Gastroesophageal sphincter (tissue), 4 donors: ENCODE measurements at regions not wholly inside any gene's neighbourhood (a gene's known extent, or its start where the extent isn't known, plus 50 kb on each side); places are given as distances from the start of the nearest gene placed in this dataset.
"Not testable (repeated sequence)": the region's sequence is repeated elsewhere in the genome, so short reads cannot be mapped to it uniquely, and the experiment has no call there.

Source experiments
- ATAC-seq: fragments of 150-250 bp; one replicate; pipeline ENCODE4 v1.9.1; 2016; ENCODE audit warnings: mild to moderate bottlenecking, moderate library complexity
- H3K27ac ChIP-seq, 4 donors: fragments of 200-600 bp; sonication (generic) in 3 of 4; 1 replicate in 3 of 4; 2 replicates in 1 of 4; pipeline ENCODE4 v1.5.1; 2016 to 2019
- H3K27me3 ChIP-seq: fragments of 200-600 bp; sonication (generic); one replicate; pipeline ENCODE4 v1.5.1; 2019
- H3K36me3 ChIP-seq, 2 donors: fragments of 200-600 bp; sonication (generic); one replicate each; pipeline ENCODE4 v1.5.1; 2019; ENCODE audit warnings: control low read depth in 1 of 2
- H3K4me1 ChIP-seq, 3 donors: fragments of 200-600 bp; sonication (generic); 1 replicate in 2 of 3; 2 replicates in 1 of 3; pipeline ENCODE4 v1.5.1; 2016 to 2019; ENCODE audit warnings: control low read depth in 2 of 3
- H3K4me3 ChIP-seq, 2 donors: fragments of 200-600 bp; sonication (generic); one replicate each; pipeline ENCODE4 v1.5.1; 2019; ENCODE audit warnings: mild to moderate bottlenecking in 1 of 2, moderate library complexity in 1 of 2
- H3K9me3 ChIP-seq, 3 donors: fragments of 200-600 bp; sonication (generic); one replicate each; pipeline ENCODE4 v1.5.1; 2017 to 2019; ENCODE audit warnings: control low read depth in 2 of 3
- CTCF ChIP-seq, 4 experiments: fragments of 200-600 bp in 2 of 4; fragments of 450-650 bp in 2 of 4; sonication (generic) in 1 of 4; IDR thresholded peaks; one replicate each; pipeline ENCODE4 v1.5.1; 2017 to 2019; ENCODE audit warnings: antibody characterized with exemption in 4 of 4, mild to moderate bottlenecking in 2 of 4, moderate library complexity in 2 of 4
- EP300 ChIP-seq: sonication (generic); formaldehyde crosslinking; IDR thresholded peaks from one replicate; pipeline ENCODE4 v1.6.1; 2017; ENCODE audit warnings: antibody characterized with exemption, mild to moderate bottlenecking
- POLR2A ChIP-seq, 2 donors: fragments of 450-650 bp; IDR thresholded peaks; one replicate each; pipeline ENCODE4 v1.6.1; 2017; ENCODE audit warnings: antibody characterized with exemption in 2 of 2, mild to moderate bottlenecking in 2 of 2, moderate library complexity in 1 of 2
- POLR2AphosphoS5 ChIP-seq: sonication (generic); formaldehyde crosslinking; IDR thresholded peaks from one replicate; pipeline ENCODE4 v1.6.1; 2017; ENCODE audit warnings: antibody characterized with exemption
- WGBS, 2 donors: methylation state at CpG; one replicate each; pipeline ENCODE4 v1.1.5; 2018; ENCODE audit warnings: low coverage in 1 of 2; 5-methylcytosine and 5-hydroxymethylcytosine counted together

GRCh38 chr6:114936080-114936479 lies 593.3 kb upstream of the HS3ST5 start:
- no peak for TF ChIP-seq EP300
- TF ChIP-seq POLR2A (IDR thresholded peaks at IDR 0.05), result no peak
- TF ChIP-seq POLR2AphosphoS5, result no peak
- TF ChIP-seq CTCF (IDR thresholded peaks at IDR 0.05), result no peak
- no peaks in the 10 kb centered on the region for H3K36me3 ChIP-seq
- no peak overlapping the region for H3K4me3 ChIP-seq
- no peaks in the 10 kb centered on the region for H3K27me3 ChIP-seq
- no peaks in the 10 kb centered on the region for H3K9me3 ChIP-seq
- H3K4me1 ChIP-seq, result no peaks in the 10 kb centered on the region
- WGBS, 2 donors, result 64 to 75% methylated on average over 1 of the region's 1 CpG
- no peak overlapping the region for H3K27ac ChIP-seq
- ATAC-seq, result no peak

DNA sequence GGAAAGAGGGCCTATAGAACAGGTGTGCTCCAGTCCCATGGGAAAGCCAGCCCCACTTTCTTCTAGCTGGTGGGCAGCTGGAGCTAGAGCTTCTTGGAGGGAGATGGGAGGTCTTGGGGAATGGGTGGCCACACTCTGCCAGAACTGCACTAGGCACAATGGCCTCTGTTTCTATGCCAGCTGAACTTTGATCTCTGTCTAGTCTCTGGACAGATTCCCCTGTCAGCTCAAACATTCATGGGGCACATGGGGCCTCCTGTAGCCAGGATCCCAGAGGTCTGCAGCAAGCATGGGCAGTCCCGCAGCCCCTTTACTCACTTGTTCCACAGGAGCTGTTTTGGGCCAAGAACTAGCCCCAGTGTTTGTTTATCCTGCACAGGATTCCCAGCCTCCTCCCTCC lies 591.3 kb upstream of the HS3ST5 start:
- Histone ChIP-seq H3K4me3 (no peak overlapping the region), H3K27me3 (no peaks in the 10 kb centered on the region), H3K9me3 (peaks cover 0 to 2% (median 0%) of the 10 kb centered on the region in 3 donors), H3K4me1 (no peaks in the 10 kb centered on the region), H3K36me3 (no peaks in the 10 kb centered on the region), H3K27ac (no peak overlapping the region)
- no peak for ATAC-seq
- TF ChIP-seq CTCF (IDR thresholded peaks at IDR 0.05), result no peak
- no peak for TF ChIP-seq POLR2A (IDR thresholded peaks at IDR 0.05)
- no peak for TF ChIP-seq EP300
- TF ChIP-seq POLR2AphosphoS5, result no peak
- WGBS, 2 donors, result 71% methylated on average over 1 of the region's 1 CpG; no CpG with 5 or more reads in 1 of the 2 donors

DNA sequence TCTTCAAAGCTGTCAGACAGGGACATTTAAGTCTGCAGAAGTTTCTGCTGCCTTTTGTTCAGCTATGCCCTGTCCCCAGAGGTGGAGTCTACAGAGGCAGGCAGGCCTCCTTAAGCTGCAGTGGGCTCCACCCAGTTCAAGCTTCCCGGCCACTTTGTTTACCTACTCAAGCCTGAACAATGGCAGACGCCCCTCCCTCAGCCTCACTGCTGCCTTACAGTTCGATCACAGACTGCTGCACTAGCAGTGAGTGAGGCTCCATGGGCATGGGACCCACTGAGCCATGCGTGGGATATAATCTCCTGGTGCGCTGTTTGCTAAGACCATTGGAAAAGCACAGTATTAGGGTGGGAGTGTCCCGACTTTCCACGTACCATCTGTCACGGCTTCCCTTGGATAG lies 585.9 kb upstream of the HS3ST5 start:
- not testable (repeated sequence) for H3K36me3 ChIP-seq, H3K4me1 ChIP-seq, H3K9me3 ChIP-seq, H3K4me3 ChIP-seq, H3K27ac ChIP-seq, H3K27me3 ChIP-seq, ATAC-seq
- WGBS, 2 donors, result 100% methylated on average over 1 of the region's 8 CpGs; no CpG with 5 or more reads in 1 of the 2 donors

DNA sequence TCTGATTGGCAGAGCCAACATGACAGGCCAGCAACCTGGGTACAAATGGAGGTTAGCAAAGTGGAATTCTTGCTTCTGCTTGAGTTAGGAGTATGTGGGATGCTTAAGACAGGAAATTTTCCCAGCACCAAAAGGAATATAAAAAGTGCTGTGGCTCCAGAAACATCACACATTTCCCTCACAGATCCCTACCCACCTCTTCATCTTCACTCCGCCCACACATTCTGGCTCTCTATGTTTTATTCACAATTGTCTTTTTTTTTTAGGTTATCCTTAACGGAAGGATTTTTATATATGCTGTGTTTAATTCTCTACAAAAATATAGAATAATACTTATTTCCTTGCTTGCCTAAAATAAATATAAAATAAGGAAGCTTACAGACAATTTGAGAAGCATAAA lies 563.3 kb upstream of the HS3ST5 start:
- no peaks in the 10 kb centered on the region for H3K4me1 ChIP-seq
- H3K27me3 ChIP-seq, result no peaks in the 10 kb centered on the region
- no peak overlapping the region for H3K27ac ChIP-seq
- H3K4me3 ChIP-seq, result no peak overlapping the region
- no peaks in the 10 kb centered on the region for H3K36me3 ChIP-seq
- no peaks in the 10 kb centered on the region for H3K9me3 ChIP-seq
- no peak for TF ChIP-seq POLR2AphosphoS5
- no peak for TF ChIP-seq CTCF (IDR thresholded peaks at IDR 0.05)
- no peak for TF ChIP-seq POLR2A (IDR thresholded peaks at IDR 0.05)
- TF ChIP-seq EP300, result no peak
- WGBS, 2 donors, result 66 to 90% methylated on average over 2 of the region's 2 CpGs
- ATAC-seq, result no peak

GRCh38 chr6:114897536-114897935 lies 554.7 kb upstream of the HS3ST5 start:
- Histone ChIP-seq H3K9me3 (peaks cover 0 to 5% (median 0%) of the 10 kb centered on the region in 3 donors), H3K4me1 (no peaks in the 10 kb centered on the region), H3K27me3 (no peaks in the 10 kb centered on the region), H3K36me3 (no peaks in the 10 kb centered on the region), H3K4me3 (no peak overlapping the region), H3K27ac (no peak overlapping the region)
- ATAC-seq, result no peak
- TF ChIP-seq EP300, result no peak
- TF ChIP-seq POLR2A (IDR thresholded peaks at IDR 0.05), result no peak
- no peak for TF ChIP-seq CTCF (IDR thresholded peaks at IDR 0.05)

- Histone ChIP-seq H3K27me3 (no peaks in the 10 kb centered on the region), H3K9me3 (no peaks in the 10 kb centered on the region), H3K27ac (no peak overlapping the region), H3K4me3 (no peak overlapping the region), H3K36me3 (no peaks in the 10 kb centered on the region), H3K4me1 (no peaks in the 10 kb centered on the region)
- TF ChIP-seq POLR2AphosphoS5, result no peak
- no peak for TF ChIP-seq CTCF (IDR thresholded peaks at IDR 0.05)
- no peak for TF ChIP-seq POLR2A (IDR thresholded peaks at IDR 0.05)
- no peak for TF ChIP-seq EP300
- ATAC-seq, result no peak
Measured at GRCh38 chr6:114892211-114892610, 549.4 kb upstream of the HS3ST5 start.
